ENCODE measurements at regions not wholly inside any gene's neighbourhood (a gene's known extent, or its start where the extent isn't known, plus 50 kb on each side); places are given as distances from the start of the nearest gene placed in this dataset.

DNA sequence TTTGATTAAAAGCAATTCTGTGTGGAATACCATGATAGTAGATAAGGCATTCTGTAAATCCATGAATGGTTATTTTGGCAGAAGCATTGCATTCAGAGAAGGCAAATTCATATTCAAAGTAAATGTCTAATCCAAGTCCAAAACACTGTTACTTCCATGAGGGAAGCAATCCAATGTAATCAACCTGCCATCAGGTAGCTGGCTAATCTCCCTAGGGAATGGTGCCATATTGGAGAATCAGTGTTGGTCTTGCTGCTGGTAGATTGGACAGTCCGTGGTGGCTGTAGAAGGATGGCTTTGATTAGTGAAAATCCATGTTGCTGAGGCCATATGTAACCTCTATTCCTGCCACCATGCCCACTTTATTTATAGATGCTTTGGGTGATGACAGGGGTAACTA lies 72.1 kb upstream of the TNIK start:
- Histone ChIP-seq H3K9me3 (ENCODE audit: control insufficient read depth in 2 of 2, low read length in 2 of 2) (no peaks in the 10 kb centered on the region), H3K27me3 (ENCODE audit: control insufficient read depth, insufficient read depth, low read length) (no peaks in the 10 kb centered on the region), H3K36me3 (ENCODE audit: control insufficient read depth, insufficient read depth, low read length) (no peaks in the 10 kb centered on the region), H3K27ac (ENCODE audit: insufficient read depth, low read length, poor library complexity, severe bottlenecking) (no peak overlapping the region), H3K4me3 (ENCODE audit: low read depth, low read length) (no peak overlapping the region), H3K4me1 (ENCODE audit: control insufficient read depth, insufficient read depth, low read length, poor library complexity, severe bottlenecking) (no peaks in the 10 kb centered on the region)
- H3K4me3 Mint-ChIP-seq: no peak overlapping the region
- H3K36me3 Mint-ChIP-seq: no peaks in the 10 kb centered on the region
- H3K27ac Mint-ChIP-seq: no peak overlapping the region
- H3K9me3 Mint-ChIP-seq: peaks cover 0 to 2% (median 0%) of the 10 kb centered on the region in 7 donors
- H3K27me3 Mint-ChIP-seq: no peaks in the 10 kb centered on the region
- DNase-seq: no peak
- no peak for ATAC-seq (ENCODE audit: low read depth in 2 of 2)
- H3K4me1 Mint-ChIP-seq: no peaks in the 10 kb centered on the region

DNA sequence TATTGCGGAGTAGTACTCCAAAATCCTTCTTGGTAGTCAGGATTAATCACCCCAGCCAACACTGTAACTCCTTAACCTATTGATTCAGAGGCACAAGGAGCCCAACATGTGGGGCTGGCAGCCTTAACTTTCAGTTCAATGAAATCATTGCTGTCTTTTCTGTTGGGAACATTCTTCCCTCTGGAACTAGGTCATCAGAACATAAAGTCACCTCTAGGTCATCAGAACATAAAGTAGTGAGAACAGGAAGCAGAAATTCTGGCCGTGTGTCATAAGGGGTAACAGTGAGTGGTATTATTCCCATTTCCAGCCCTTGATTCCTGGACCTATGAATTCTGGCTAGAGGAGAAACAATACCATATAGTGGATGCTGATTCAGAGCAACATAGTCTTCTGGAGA lies 71.5 kb upstream of the TNIK start:
- no peak overlapping the region for H3K4me3 ChIP-seq (ENCODE audit: low read depth, low read length)
- no peaks in the 10 kb centered on the region for H3K36me3 ChIP-seq (ENCODE audit: control insufficient read depth, insufficient read depth, low read length)
- no peaks in the 10 kb centered on the region for H3K27me3 ChIP-seq (ENCODE audit: control insufficient read depth, insufficient read depth, low read length)
- ATAC-seq (ENCODE audit: low read depth in 2 of 2): no peak
- no peak overlapping the region for H3K27ac Mint-ChIP-seq
- H3K36me3 Mint-ChIP-seq: no peaks in the 10 kb centered on the region
- H3K4me3 Mint-ChIP-seq: no peak overlapping the region
- H3K4me1 Mint-ChIP-seq: no peaks in the 10 kb centered on the region
- H3K27ac ChIP-seq (ENCODE audit: insufficient read depth, low read length, poor library complexity, severe bottlenecking): no peak overlapping the region
- DNase-seq: no peak
- no peaks in the 10 kb centered on the region for H3K27me3 Mint-ChIP-seq
- H3K4me1 ChIP-seq (ENCODE audit: control insufficient read depth, insufficient read depth, low read length, poor library complexity, severe bottlenecking): no peaks in the 10 kb centered on the region
- H3K9me3 Mint-ChIP-seq: peaks cover 0 to 2% (median 0%) of the 10 kb centered on the region in 7 donors
- H3K9me3 ChIP-seq (ENCODE audit: control insufficient read depth in 2 of 2, low read length in 2 of 2): no peaks in the 10 kb centered on the region

- H3K4me3 Mint-ChIP-seq: no peak overlapping the region
- no peaks in the 10 kb centered on the region for H3K36me3 Mint-ChIP-seq
- no peaks in the 10 kb centered on the region for H3K27me3 ChIP-seq (ENCODE audit: control insufficient read depth, insufficient read depth, low read length)
- H3K36me3 ChIP-seq (ENCODE audit: control insufficient read depth, insufficient read depth, low read length): no peaks in the 10 kb centered on the region
- H3K4me1 ChIP-seq (ENCODE audit: control insufficient read depth, insufficient read depth, low read length, poor library complexity, severe bottlenecking): no peaks in the 10 kb centered on the region
- no peak overlapping the region for H3K27ac Mint-ChIP-seq
- no peaks in the 10 kb centered on the region for H3K27me3 Mint-ChIP-seq
- H3K9me3 Mint-ChIP-seq: peaks cover 0 to 2% (median 0%) of the 10 kb centered on the region in 7 donors
- H3K4me3 ChIP-seq (ENCODE audit: low read depth, low read length): no peak overlapping the region
- no peaks in the 10 kb centered on the region for H3K4me1 Mint-ChIP-seq
- no peak overlapping the region for H3K27ac ChIP-seq (ENCODE audit: insufficient read depth, low read length, poor library complexity, severe bottlenecking)
- no peaks in the 10 kb centered on the region for H3K9me3 ChIP-seq (ENCODE audit: control insufficient read depth in 2 of 2, low read length in 2 of 2)
- DNase-seq (no peak), ATAC-seq (ENCODE audit: low read depth in 2 of 2) (no peak)
Observed at GRCh38 chr3:171528102-171528501, 67.9 kb upstream of the TNIK start.

DNA sequence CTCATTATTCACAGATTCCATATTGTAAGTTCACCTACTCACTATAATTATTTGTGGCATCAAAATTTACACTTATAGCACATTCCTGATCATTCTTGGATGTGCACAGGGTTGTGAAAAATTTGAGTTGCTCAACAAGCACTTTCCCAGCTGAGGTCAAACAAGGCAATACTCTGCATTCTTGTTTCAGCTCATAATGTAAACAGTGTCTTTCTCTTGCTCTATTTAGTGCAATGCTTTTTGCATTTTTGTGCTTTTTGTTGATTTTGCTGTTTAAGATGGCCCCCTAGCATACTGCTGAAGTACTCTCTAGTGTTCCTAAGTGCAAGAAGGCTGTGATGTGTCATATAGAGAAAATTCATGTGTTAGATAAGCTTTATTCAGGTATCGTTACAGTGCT lies 66.7 kb upstream of the TNIK start:
- no peaks in the 10 kb centered on the region for H3K36me3 ChIP-seq (ENCODE audit: control insufficient read depth, insufficient read depth, low read length)
- Mint-ChIP-seq H3K27ac (no peak overlapping the region), H3K4me3 (no peak overlapping the region), H3K4me1 (no peaks in the 10 kb centered on the region), H3K9me3 (peaks cover 0 to 2% (median 0%) of the 10 kb centered on the region in 7 donors), H3K36me3 (no peaks in the 10 kb centered on the region), H3K27me3 (no peaks in the 10 kb centered on the region)
- DNase-seq: no peak
- no peak overlapping the region for H3K27ac ChIP-seq (ENCODE audit: insufficient read depth, low read length, poor library complexity, severe bottlenecking)
- H3K4me3 ChIP-seq (ENCODE audit: low read depth, low read length): no peak overlapping the region
- H3K4me1 ChIP-seq (ENCODE audit: control insufficient read depth, insufficient read depth, low read length, poor library complexity, severe bottlenecking): no peaks in the 10 kb centered on the region
- ATAC-seq (ENCODE audit: low read depth in 2 of 2): no peak
- H3K9me3 ChIP-seq (ENCODE audit: control insufficient read depth in 2 of 2, low read length in 2 of 2): no peaks in the 10 kb centered on the region
- no peaks in the 10 kb centered on the region for H3K27me3 ChIP-seq (ENCODE audit: control insufficient read depth, insufficient read depth, low read length)

DNA sequence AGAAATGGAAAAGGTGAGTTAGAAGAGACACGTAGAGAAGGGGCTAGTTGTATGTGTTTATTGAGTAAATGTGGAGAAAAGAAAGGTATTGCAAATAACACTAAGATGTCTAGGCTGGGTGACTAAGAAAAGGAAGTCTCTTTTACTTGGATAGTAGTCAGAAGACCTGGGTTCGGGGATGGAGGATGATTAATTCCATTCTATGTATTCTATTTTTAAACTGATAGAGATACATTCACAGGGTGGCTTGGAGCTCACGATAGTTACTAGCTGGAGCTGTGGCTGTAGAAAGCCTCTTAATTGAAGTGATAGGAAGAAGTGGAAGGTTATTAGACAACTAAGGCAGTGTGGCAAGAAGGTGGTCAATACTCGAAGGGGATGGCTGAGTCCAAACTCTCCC lies 65.9 kb upstream of the TNIK start:
- no peaks in the 10 kb centered on the region for H3K9me3 ChIP-seq (ENCODE audit: control insufficient read depth in 2 of 2, low read length in 2 of 2)
- H3K4me1 Mint-ChIP-seq: no peaks in the 10 kb centered on the region
- H3K27ac Mint-ChIP-seq: no peak overlapping the region
- DNase-seq: no peak
- H3K36me3 ChIP-seq (ENCODE audit: control insufficient read depth, insufficient read depth, low read length): no peaks in the 10 kb centered on the region
- H3K4me1 ChIP-seq (ENCODE audit: control insufficient read depth, insufficient read depth, low read length, poor library complexity, severe bottlenecking): no peaks in the 10 kb centered on the region
- no peak for ATAC-seq (ENCODE audit: low read depth in 2 of 2)
- H3K27me3 Mint-ChIP-seq: no peaks in the 10 kb centered on the region
- no peak overlapping the region for H3K4me3 Mint-ChIP-seq
- H3K4me3 ChIP-seq (ENCODE audit: low read depth, low read length): no peak overlapping the region
- H3K36me3 Mint-ChIP-seq: no peaks in the 10 kb centered on the region
- H3K27ac ChIP-seq (ENCODE audit: insufficient read depth, low read length, poor library complexity, severe bottlenecking): no peak overlapping the region
- H3K9me3 Mint-ChIP-seq: peaks cover 0 to 2% (median 0%) of the 10 kb centered on the region in 7 donors
- H3K27me3 ChIP-seq (ENCODE audit: control insufficient read depth, insufficient read depth, low read length): no peaks in the 10 kb centered on the region

GRCh38 chr3:171525437-171525836 lies 65.2 kb upstream of the TNIK start:
- ATAC-seq (ENCODE audit: low read depth in 2 of 2): no peak
- H3K4me3 Mint-ChIP-seq: no peak overlapping the region
- H3K4me1 Mint-ChIP-seq: no peaks in the 10 kb centered on the region

GRCh38 chr3:171524921-171525310 lies 64.7 kb upstream of the TNIK start:
- Mint-ChIP-seq H3K36me3 (no peaks in the 10 kb centered on the region), H3K27ac (no peak overlapping the region), H3K4me3 (no peak overlapping the region), H3K4me1 (no peaks in the 10 kb centered on the region), H3K27me3 (no peaks in the 10 kb centered on the region), H3K9me3 (peaks cover 0 to 2% (median 0%) of the 10 kb centered on the region in 7 donors)
- ATAC-seq (ENCODE audit: low read depth in 2 of 2) (no peak), DNase-seq (no peak)
- Histone ChIP-seq H3K4me3 (ENCODE audit: low read depth, low read length) (no peak overlapping the region), H3K27ac (ENCODE audit: insufficient read depth, low read length, poor library complexity, severe bottlenecking) (no peak overlapping the region), H3K36me3 (ENCODE audit: control insufficient read depth, insufficient read depth, low read length) (no peaks in the 10 kb centered on the region), H3K9me3 (ENCODE audit: control insufficient read depth in 2 of 2, low read length in 2 of 2) (no peaks in the 10 kb centered on the region), H3K27me3 (ENCODE audit: control insufficient read depth, insufficient read depth, low read length) (no peaks in the 10 kb centered on the region), H3K4me1 (ENCODE audit: control insufficient read depth, insufficient read depth, low read length, poor library complexity, severe bottlenecking) (no peaks in the 10 kb centered on the region)

More at GRCh38 chr3:171525437-171525836, 65.2 kb upstream of the TNIK start:
- Mint-ChIP-seq H3K27ac (peak overlapping the region in 1 of 3 donors; percentile 55), H3K9me3 (peaks cover 0 to 2% (median 0%) of the 10 kb centered on the region in 7 donors), H3K27me3 (no peaks in the 10 kb centered on the region), H3K36me3 (no peaks in the 10 kb centered on the region)
- no peak overlapping the region for H3K4me3 ChIP-seq (ENCODE audit: low read depth, low read length)
- DNase-seq: no peak
- H3K27me3 ChIP-seq (ENCODE audit: control insufficient read depth, insufficient read depth, low read length): no peaks in the 10 kb centered on the region
- no peaks in the 10 kb centered on the region for H3K9me3 ChIP-seq (ENCODE audit: control insufficient read depth in 2 of 2, low read length in 2 of 2)
- no peaks in the 10 kb centered on the region for H3K36me3 ChIP-seq (ENCODE audit: control insufficient read depth, insufficient read depth, low read length)
- no peaks in the 10 kb centered on the region for H3K4me1 ChIP-seq (ENCODE audit: control insufficient read depth, insufficient read depth, low read length, poor library complexity, severe bottlenecking)
- H3K27ac ChIP-seq (ENCODE audit: insufficient read depth, low read length, poor library complexity, severe bottlenecking): no peak overlapping the region

GRCh38 chr3:171522651-171523050 lies 62.4 kb upstream of the TNIK start:
- ATAC-seq (ENCODE audit: low read depth in 2 of 2) (no peak), DNase-seq (no peak)
- H3K9me3 Mint-ChIP-seq: no peaks in the 10 kb centered on the region
- no peaks in the 10 kb centered on the region for H3K4me1 Mint-ChIP-seq
- Histone ChIP-seq H3K4me1 (ENCODE audit: control insufficient read depth, insufficient read depth, low read length, poor library complexity, severe bottlenecking) (no peaks in the 10 kb centered on the region), H3K27me3 (ENCODE audit: control insufficient read depth, insufficient read depth, low read length) (no peaks in the 10 kb centered on the region), H3K4me3 (ENCODE audit: low read depth, low read length) (no peak overlapping the region), H3K9me3 (ENCODE audit: control insufficient read depth in 2 of 2, low read length in 2 of 2) (no peaks in the 10 kb centered on the region), H3K27ac (ENCODE audit: insufficient read depth, low read length, poor library complexity, severe bottlenecking) (no peak overlapping the region), H3K36me3 (ENCODE audit: control insufficient read depth, insufficient read depth, low read length) (no peaks in the 10 kb centered on the region)
- no peak overlapping the region for H3K27ac Mint-ChIP-seq
- no peaks in the 10 kb centered on the region for H3K36me3 Mint-ChIP-seq
- no peak overlapping the region for H3K4me3 Mint-ChIP-seq
- no peaks in the 10 kb centered on the region for H3K27me3 Mint-ChIP-seq

Measured in CD4-positive, CD25-positive, alpha-beta regulatory T cell (primary cell).